ENCODE measurements at regions not wholly inside any gene's neighbourhood (a gene's known extent, or its start where the extent isn't known, plus 50 kb on each side); places are given as distances from the start of the nearest gene placed in this dataset.

- Histone ChIP-seq H3K27ac (ENCODE audit: extremely low read length, insufficient read depth, low read length) (no peak overlapping the region), H2AFZ (ENCODE audit: low read length) (no peak overlapping the region), H4K20me1 (ENCODE audit: insufficient read depth, low read length) (no peaks in the 10 kb centered on the region), H3K27me3 (ENCODE audit: control insufficient read depth in 1 of 2, insufficient read depth in 2 of 2, low read length in 2 of 2) (peaks cover 0 to 19% of the 10 kb centered on the region in 2 experiments; a peak in 4 of 5 replicates), H3K36me3 (replicated peaks in 1 of 2; ENCODE audit: control insufficient read depth in 1 of 2, insufficient read depth in 2 of 2, low read length in 2 of 2) (no peaks in the 10 kb centered on the region), H3K79me2 (ENCODE audit: insufficient read depth, low read length) (no peaks in the 10 kb centered on the region), H3K4me1 (ENCODE audit: insufficient read depth, low read length) (peaks cover 27% of the 10 kb centered on the region), H3K4me3 (replicated peaks in 1 of 3; ENCODE audit: insufficient read depth in 1 of 3, low read depth in 2 of 3, low read length in 3 of 3) (no peak overlapping the region), H3K9me3 (ENCODE audit: low read length) (no peaks in the 10 kb centered on the region), H3K9ac (ENCODE audit: insufficient read depth, low read depth, low read length) (no peak overlapping the region), H3K4me2 (ENCODE audit: low read depth, low read length) (no peak overlapping the region)
- POLR2A ChIA-PET, result no interaction called here
- intact Hi-C loops (cut with micrococcal nuclease; ENCODE audit: unreplicated experiment) (no loop called here), in situ Hi-C loops (cut with HindIII; ENCODE audit: extremely low pct_ligation_motif_present, low pct_unique_long_range_greater_than_20kb) (no loop called here)
- DNase-seq (ENCODE audit: low spot score) (no peak), FAIRE-seq (no peak), ATAC-seq (no peak)
- WGBS (ENCODE audit: low lambda C conversion rate), result 21% methylated on average over 2 of the region's 2 CpGs
- CTCF ChIA-PET (ENCODE audit: low intra/inter-chr PET ratio, low total read pairs), result no interaction called here
- TF ChIP-seq RCOR2 (CRISPR knock-in tag; IDR thresholded peaks at IDR 0.05), result no peak
- TF ChIP-seq JUN (CRISPR knock-in tag; IDR thresholded peaks at IDR 0.05), result no peak
- TF ChIP-seq NCOR1 (IDR thresholded peaks at IDR 0.05; ENCODE audit: borderline replicate concordance, low read length), result no peak
- TF ChIP-seq KDM2A (CRISPR knock-in tag; IDR thresholded peaks at IDR 0.05; ENCODE audit: borderline replicate concordance, low read depth), result no peak
- TF ChIP-seq TARDBP (CRISPR knock-in tag; IDR thresholded peaks at IDR 0.05), result no peak
- TF ChIP-seq CCAR2 (optimal IDR thresholded peaks at IDR 0.05; ENCODE audit: low read depth, low read length), result no peak
- no peak for TF ChIP-seq BCL6 (CRISPR knock-in tag; IDR thresholded peaks at IDR 0.05)
- BruUV-seq (replicated peaks), result no TSS peak
Observed at GRCh38 chr6:27148404-27148795, 99.1 kb upstream of the PRSS16 start.

GRCh38 chr6:27149150-27149549 lies 98.4 kb upstream of the PRSS16 start:
- Histone ChIP-seq H3K27me3 (ENCODE audit: control insufficient read depth in 1 of 2, insufficient read depth in 2 of 2, low read length in 2 of 2) (peaks cover 0 to 19% of the 10 kb centered on the region in 2 experiments; a peak in 4 of 5 replicates), H2AFZ (ENCODE audit: low read length) (no peak overlapping the region), H4K20me1 (ENCODE audit: insufficient read depth, low read length) (no peaks in the 10 kb centered on the region), H3K4me3 (replicated peaks in 1 of 3; ENCODE audit: insufficient read depth in 1 of 3, low read depth in 2 of 3, low read length in 3 of 3) (no peak overlapping the region), H3K4me1 (ENCODE audit: insufficient read depth, low read length) (peaks cover 27% of the 10 kb centered on the region), H3K9ac (ENCODE audit: insufficient read depth, low read depth, low read length) (no peak overlapping the region), H3K27ac (ENCODE audit: extremely low read length, insufficient read depth, low read length) (no peak overlapping the region), H3K4me2 (ENCODE audit: low read depth, low read length) (no peak overlapping the region), H3K79me2 (ENCODE audit: insufficient read depth, low read length) (no peaks in the 10 kb centered on the region), H3K36me3 (replicated peaks in 1 of 2; ENCODE audit: control insufficient read depth in 1 of 2, insufficient read depth in 2 of 2, low read length in 2 of 2) (no peaks in the 10 kb centered on the region), H3K9me3 (ENCODE audit: low read length) (no peaks in the 10 kb centered on the region)
- CTCF ChIA-PET (ENCODE audit: low intra/inter-chr PET ratio, low total read pairs), result no interaction called here
- intact Hi-C loops (cut with micrococcal nuclease; ENCODE audit: unreplicated experiment) (no loop called here), in situ Hi-C loops (cut with HindIII; ENCODE audit: extremely low pct_ligation_motif_present, low pct_unique_long_range_greater_than_20kb) (no loop called here)
- POLR2A ChIA-PET, result no interaction called here
- BruUV-seq (replicated peaks), result no TSS peak
- DNase-seq (ENCODE audit: low spot score) (no peak), FAIRE-seq (no peak), ATAC-seq (no peak)
- WGBS (ENCODE audit: low lambda C conversion rate), result 0% methylated on average over 1 of the region's 1 CpG
- TF ChIP-seq HINFP (CRISPR knock-in tag; IDR thresholded peaks at IDR 0.05; ENCODE audit: low read depth) (no peak), SNAI1 (CRISPR knock-in tag; IDR thresholded peaks at IDR 0.05; ENCODE audit: borderline replicate concordance) (no peak), ZHX1 (CRISPR knock-in tag; IDR thresholded peaks at IDR 0.05; ENCODE audit: low read depth) (no peak), ZNF280B (CRISPR knock-in tag; IDR thresholded peaks at IDR 0.05; ENCODE audit: borderline replicate concordance) (no peak), ZNF354B (CRISPR knock-in tag; IDR thresholded peaks at IDR 0.05) (no peak), TBX2 (CRISPR knock-in tag; IDR thresholded peaks at IDR 0.05; ENCODE audit: borderline replicate concordance) (no peak), ZNF549 (CRISPR knock-in tag; IDR thresholded peaks at IDR 0.05) (no peak), CCAR2 (optimal IDR thresholded peaks at IDR 0.05; ENCODE audit: low read depth, low read length) (no peak), IKZF1 (IDR thresholded peaks at IDR 0.05) (no peak)

Measured in HepG2 (cell line).